Activated T-cell treated with anti-CD3 and anti-CD28 coated beads, Interleukin-2, amount 50 U/mL, for 24 hours (primary cell): ENCODE measurements at regions not wholly inside any gene's neighbourhood (a gene's known extent, or its start where the extent isn't known, plus 50 kb on each side); places are given as distances from the start of the nearest gene placed in this dataset.

Experiments
- DNase-seq: peaks from one replicate; pipeline ENCODE4 v3.0.0-alpha.2; 2020
- H3K27ac Mint-ChIP-seq: 2 replicates; pipeline ENCODE4 v1.8.0; 2020; ENCODE audit warnings: mild to moderate bottlenecking, mixed read lengths
- H3K27me3 Mint-ChIP-seq: 2 replicates; pipeline ENCODE4 v1.8.0; 2020; ENCODE audit warnings: mixed read lengths
- H3K36me3 Mint-ChIP-seq: 2 replicates; pipeline ENCODE4 v1.8.0; 2020; ENCODE audit warnings: low read depth, mixed read lengths
- H3K4me1 Mint-ChIP-seq: 2 replicates; pipeline ENCODE4 v1.8.0; 2020; ENCODE audit warnings: low read depth, mixed read lengths
- H3K4me3 Mint-ChIP-seq: 2 replicates; pipeline ENCODE4 v1.8.0; 2020; ENCODE audit warnings: mild to moderate bottlenecking, moderate library complexity, mixed read lengths
- H3K9me3 Mint-ChIP-seq: 2 replicates; pipeline ENCODE4 v1.8.0; 2020; ENCODE audit warnings: mixed read lengths

GRCh38 chr1:95431235-95431634, 197.2 kb downstream of the RWDD3 start:
- no peak for DNase-seq
- Mint-ChIP-seq H3K36me3 (no peaks in the 10 kb centered on the region), H3K9me3 (peaks cover 4% of the 10 kb centered on the region), H3K4me3 (no peak overlapping the region), H3K27me3 (no peaks in the 10 kb centered on the region), H3K27ac (no peak overlapping the region), H3K4me1 (no peaks in the 10 kb centered on the region)

- Mint-ChIP-seq H3K27ac (no peak overlapping the region), H3K27me3 (no peaks in the 10 kb centered on the region), H3K4me1 (no peaks in the 10 kb centered on the region), H3K36me3 (no peaks in the 10 kb centered on the region), H3K9me3 (peaks cover 4% of the 10 kb centered on the region), H3K4me3 (no peak overlapping the region)
- no peak for DNase-seq
Measured at GRCh38 chr1:95435611-95436010, 201.6 kb downstream of the RWDD3 start.

- Mint-ChIP-seq H3K27me3 (no peaks in the 10 kb centered on the region), H3K27ac (no peak overlapping the region)
- no peak for DNase-seq
Measured at GRCh38 chr1:95437011-95437410, 203.0 kb downstream of the RWDD3 start.

GRCh38 chr1:95437781-95438180, 203.8 kb downstream of the RWDD3 start:
- H3K27ac Mint-ChIP-seq = no peak overlapping the region
- H3K4me3 Mint-ChIP-seq = no peak overlapping the region
- DNase-seq = no peak
- no peaks in the 10 kb centered on the region for H3K36me3 Mint-ChIP-seq
- H3K4me1 Mint-ChIP-seq = no peaks in the 10 kb centered on the region
- no peaks in the 10 kb centered on the region for H3K27me3 Mint-ChIP-seq
- H3K9me3 Mint-ChIP-seq = peaks cover 4% of the 10 kb centered on the region

More at GRCh38 chr1:95437011-95437410, 203.0 kb downstream of the RWDD3 start:
- Mint-ChIP-seq H3K4me1 (no peaks in the 10 kb centered on the region), H3K36me3 (no peaks in the 10 kb centered on the region), H3K9me3 (peaks cover 4% of the 10 kb centered on the region), H3K4me3 (no peak overlapping the region)

GRCh38 chr1:95438218-95438948, 204.4 kb downstream of the RWDD3 start:
- no peaks in the 10 kb centered on the region for H3K27me3 Mint-ChIP-seq
- H3K4me3 Mint-ChIP-seq = no peak overlapping the region

GRCh38 chr1:95440511-95440910, 206.5 kb downstream of the RWDD3 start:
- no peak for DNase-seq
- H3K9me3 Mint-ChIP-seq = peaks cover 4% of the 10 kb centered on the region
- no peaks in the 10 kb centered on the region for H3K36me3 Mint-ChIP-seq

More at GRCh38 chr1:95438218-95438948, 204.4 kb downstream of the RWDD3 start:
- Mint-ChIP-seq H3K36me3 (no peaks in the 10 kb centered on the region), H3K9me3 (peaks cover 4% of the 10 kb centered on the region), H3K27ac (no peak overlapping the region), H3K4me1 (no peaks in the 10 kb centered on the region)
- DNase-seq = no peak

GRCh38 chr1:95449516-95449915, 215.5 kb downstream of the RWDD3 start:
- Mint-ChIP-seq H3K9me3 (peaks cover 3% of the 10 kb centered on the region), H3K27ac (no peak overlapping the region)

More at GRCh38 chr1:95440511-95440910, 206.5 kb downstream of the RWDD3 start:
- Mint-ChIP-seq H3K27ac (no peak overlapping the region), H3K27me3 (no peaks in the 10 kb centered on the region), H3K4me3 (no peak overlapping the region), H3K4me1 (no peaks in the 10 kb centered on the region)

GRCh38 chr1:95451054-95451453, 217.0 kb downstream of the RWDD3 start:
- no peak for DNase-seq
- Mint-ChIP-seq H3K4me3 (no peak overlapping the region), H3K4me1 (no peaks in the 10 kb centered on the region), H3K9me3 (no peaks in the 10 kb centered on the region), H3K27me3 (no peaks in the 10 kb centered on the region), H3K27ac (no peak overlapping the region), H3K36me3 (no peaks in the 10 kb centered on the region)

More at GRCh38 chr1:95449516-95449915, 215.5 kb downstream of the RWDD3 start:
- no peak for DNase-seq
- Mint-ChIP-seq H3K4me1 (no peaks in the 10 kb centered on the region), H3K27me3 (no peaks in the 10 kb centered on the region), H3K4me3 (no peak overlapping the region), H3K36me3 (no peaks in the 10 kb centered on the region)

GRCh38 chr1:95451904-95452303, 217.9 kb downstream of the RWDD3 start:
- H3K9me3 Mint-ChIP-seq = no peaks in the 10 kb centered on the region
- no peaks in the 10 kb centered on the region for H3K4me1 Mint-ChIP-seq
- no peak overlapping the region for H3K27ac Mint-ChIP-seq
- no peak for DNase-seq
- no peaks in the 10 kb centered on the region for H3K27me3 Mint-ChIP-seq
- H3K36me3 Mint-ChIP-seq = no peaks in the 10 kb centered on the region
- no peak overlapping the region for H3K4me3 Mint-ChIP-seq

GRCh38 chr1:95453053-95453452, 219.0 kb downstream of the RWDD3 start:
- DNase-seq = no peak
- Mint-ChIP-seq H3K27ac (no peak overlapping the region), H3K27me3 (no peaks in the 10 kb centered on the region), H3K36me3 (no peaks in the 10 kb centered on the region), H3K9me3 (no peaks in the 10 kb centered on the region), H3K4me3 (no peak overlapping the region), H3K4me1 (no peaks in the 10 kb centered on the region)

- no peak for DNase-seq
- no peaks in the 10 kb centered on the region for H3K4me1 Mint-ChIP-seq
- H3K27me3 Mint-ChIP-seq = no peaks in the 10 kb centered on the region
- H3K36me3 Mint-ChIP-seq = no peaks in the 10 kb centered on the region
- no peak overlapping the region for H3K4me3 Mint-ChIP-seq
- peaks cover 15% of the 10 kb centered on the region for H3K9me3 Mint-ChIP-seq
- no peak overlapping the region for H3K27ac Mint-ChIP-seq
Measured at GRCh38 chr1:95467036-95467435, 233.0 kb downstream of the RWDD3 start.

- no peak overlapping the region for H3K4me3 Mint-ChIP-seq
- no peaks in the 10 kb centered on the region for H3K27me3 Mint-ChIP-seq
- peaks cover 13% of the 10 kb centered on the region for H3K9me3 Mint-ChIP-seq
- H3K36me3 Mint-ChIP-seq = no peaks in the 10 kb centered on the region
- DNase-seq = no peak
- H3K4me1 Mint-ChIP-seq = no peaks in the 10 kb centered on the region
- H3K27ac Mint-ChIP-seq = no peak overlapping the region
Measured at GRCh38 chr1:95475686-95476457, 241.9 kb downstream of the RWDD3 start.

GRCh38 chr1:95496307-95496706, 262.3 kb downstream of the RWDD3 start:
- H3K4me1 Mint-ChIP-seq = no peaks in the 10 kb centered on the region
- DNase-seq = no peak
- H3K27me3 Mint-ChIP-seq = no peaks in the 10 kb centered on the region
- H3K27ac Mint-ChIP-seq = no peak overlapping the region
- no peak overlapping the region for H3K4me3 Mint-ChIP-seq
- no peaks in the 10 kb centered on the region for H3K36me3 Mint-ChIP-seq
- H3K9me3 Mint-ChIP-seq = no peaks in the 10 kb centered on the region

GRCh38 chr1:95496773-95497172, 262.8 kb downstream of the RWDD3 start:
- H3K27me3 Mint-ChIP-seq = no peaks in the 10 kb centered on the region
- H3K27ac Mint-ChIP-seq = no peak overlapping the region
- H3K36me3 Mint-ChIP-seq = no peaks in the 10 kb centered on the region
- no peaks in the 10 kb centered on the region for H3K4me1 Mint-ChIP-seq
- no peak overlapping the region for H3K4me3 Mint-ChIP-seq
- DNase-seq = no peak
- H3K9me3 Mint-ChIP-seq = no peaks in the 10 kb centered on the region

- Mint-ChIP-seq H3K4me3 (no peak overlapping the region), H3K4me1 (no peaks in the 10 kb centered on the region), H3K36me3 (no peaks in the 10 kb centered on the region), H3K27ac (no peak overlapping the region), H3K9me3 (no peaks in the 10 kb centered on the region), H3K27me3 (no peaks in the 10 kb centered on the region)
- no peak for DNase-seq
Measured at GRCh38 chr1:95497566-95497965, 263.6 kb downstream of the RWDD3 start.
